Mononuclear cell (primary cell): ENCODE measurements at regions not wholly inside any gene's neighbourhood (a gene's known extent, or its start where the extent isn't known, plus 50 kb on each side); places are given as distances from the start of the nearest gene placed in this dataset.

ENCODE experiments used
- H3K27me3 ChIP-seq: 2 replicates; pipeline ENCODE4 v1.6.0; 2011; ENCODE audit warnings: low read length, control low read depth; ENCODE audit not compliant: insufficient read depth
- H3K4me1 ChIP-seq: 2 replicates; pipeline ENCODE4 v1.5.1; 2011; ENCODE audit warnings: mild to moderate bottlenecking, low read length, control low read depth; ENCODE audit not compliant: insufficient read depth
- H3K4me3 ChIP-seq: 2 replicates; pipeline ENCODE4 v1.5.1; 2011; ENCODE audit warnings: mild to moderate bottlenecking, low read length, moderate library complexity
- H3K9me3 ChIP-seq: 2 replicates; pipeline ENCODE4 v1.5.1; 2011; ENCODE audit warnings: low read depth, mild to moderate bottlenecking, control low read depth, low read length

- Histone ChIP-seq H3K4me3 (no peak overlapping the region), H3K9me3 (no peaks in the 10 kb centered on the region), H3K4me1 (no peaks in the 10 kb centered on the region), H3K27me3 (no peaks in the 10 kb centered on the region)
Observed at GRCh38 chr18:10188971-10189810, 265.2 kb upstream of the APCDD1 start.

- no peaks in the 10 kb centered on the region for H3K9me3 ChIP-seq
- no peaks in the 10 kb centered on the region for H3K4me1 ChIP-seq
- H3K4me3 ChIP-seq, result no peak overlapping the region
- no peaks in the 10 kb centered on the region for H3K27me3 ChIP-seq
Observed at GRCh38 chr18:10190564-10190963, 263.9 kb upstream of the APCDD1 start.

DNA sequence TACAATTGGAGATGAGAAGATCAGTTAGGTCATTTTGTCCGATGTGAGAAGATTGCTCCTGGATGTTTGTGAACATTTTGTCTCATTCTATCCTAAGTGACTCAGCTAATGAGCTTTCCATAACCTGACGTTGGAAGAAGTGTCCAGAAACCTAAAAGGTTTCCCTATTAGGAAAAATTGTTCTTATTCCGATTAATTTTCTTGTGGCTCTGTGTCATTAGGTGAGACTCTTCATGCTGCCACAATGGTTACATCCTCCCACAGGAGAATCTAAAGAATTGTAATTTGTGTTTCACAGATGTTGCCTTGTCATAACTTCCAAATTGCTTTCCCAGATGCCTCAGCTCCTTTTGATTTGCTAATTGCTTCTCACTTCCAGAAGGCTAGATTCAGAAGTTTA, 261.0 kb upstream of the APCDD1 start:
- Histone ChIP-seq H3K9me3 (no peaks in the 10 kb centered on the region), H3K27me3 (no peaks in the 10 kb centered on the region), H3K4me1 (no peaks in the 10 kb centered on the region), H3K4me3 (no peak overlapping the region)

DNA sequence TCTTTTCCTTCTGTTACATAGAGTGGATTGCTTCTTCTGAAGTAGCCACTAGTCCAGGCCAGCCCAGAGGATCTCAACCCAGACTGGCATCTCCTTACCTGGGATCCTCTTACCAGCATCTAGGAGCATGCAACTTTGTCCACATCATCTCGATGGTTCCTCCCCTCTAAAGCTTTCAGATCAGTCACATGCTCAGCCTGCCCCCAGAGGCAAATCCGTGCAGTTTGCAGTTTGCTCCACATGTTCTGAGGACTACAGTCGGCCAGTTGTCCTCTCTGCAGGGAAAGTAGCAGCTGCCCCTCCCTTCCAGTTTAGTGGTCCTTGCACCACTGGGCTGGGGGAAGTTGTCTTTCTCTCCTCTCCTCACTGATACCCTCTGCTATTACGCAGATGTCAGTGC, 259.8 kb upstream of the APCDD1 start:
- H3K4me1 ChIP-seq, result no peaks in the 10 kb centered on the region
- H3K9me3 ChIP-seq, result no peaks in the 10 kb centered on the region
- no peak overlapping the region for H3K4me3 ChIP-seq
- H3K27me3 ChIP-seq, result no peaks in the 10 kb centered on the region

DNA sequence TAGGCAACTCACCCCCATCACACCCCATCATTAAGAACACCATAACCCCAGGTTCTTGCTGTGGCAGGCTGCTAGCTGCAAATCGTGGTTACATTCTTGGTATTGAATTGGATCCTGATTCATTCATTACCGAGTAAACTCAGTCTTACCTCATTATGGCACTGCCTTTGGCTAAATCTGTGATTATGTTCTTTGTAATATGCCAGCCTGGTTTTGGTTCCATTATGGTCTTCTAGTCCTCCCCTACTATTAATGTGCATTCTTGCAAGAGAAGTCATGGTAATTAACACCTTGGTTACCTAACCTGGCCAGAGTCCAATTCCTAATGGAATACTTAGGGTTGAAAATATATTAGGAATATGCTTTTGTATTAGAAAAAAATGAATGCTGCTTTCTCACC, 258.9 kb upstream of the APCDD1 start:
- H3K4me1 ChIP-seq, result no peaks in the 10 kb centered on the region
- H3K9me3 ChIP-seq, result no peaks in the 10 kb centered on the region
- no peak overlapping the region for H3K4me3 ChIP-seq
- no peaks in the 10 kb centered on the region for H3K27me3 ChIP-seq

DNA sequence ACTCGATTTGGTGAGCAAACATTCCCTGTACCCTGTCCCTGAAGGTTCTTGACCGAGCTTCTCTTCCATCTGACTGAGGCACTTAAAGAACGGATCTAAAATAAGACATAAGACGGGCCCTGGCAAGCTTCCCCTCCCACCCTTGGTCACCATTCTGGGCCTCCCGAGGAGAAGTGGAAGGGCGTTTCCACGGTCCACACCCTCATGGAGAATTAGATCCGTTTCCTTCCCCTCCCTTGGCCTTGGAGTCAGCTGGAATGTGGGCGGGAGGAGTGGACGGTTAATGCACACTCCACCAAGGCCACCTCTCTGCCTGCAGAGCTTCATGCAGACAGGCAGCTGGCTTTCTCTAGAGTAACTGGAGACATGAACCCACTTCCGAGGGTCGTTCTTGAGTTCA, 257.3 kb upstream of the APCDD1 start:
- Histone ChIP-seq H3K4me3 (no peak overlapping the region), H3K4me1 (peaks cover 11% of the 10 kb centered on the region), H3K9me3 (no peaks in the 10 kb centered on the region), H3K27me3 (no peaks in the 10 kb centered on the region)

- H3K4me3 ChIP-seq, result no peak overlapping the region
- peaks cover 13% of the 10 kb centered on the region for H3K4me1 ChIP-seq
- no peaks in the 10 kb centered on the region for H3K27me3 ChIP-seq
- no peaks in the 10 kb centered on the region for H3K9me3 ChIP-seq
Observed at GRCh38 chr18:10201226-10201625, 253.2 kb upstream of the APCDD1 start.

DNA sequence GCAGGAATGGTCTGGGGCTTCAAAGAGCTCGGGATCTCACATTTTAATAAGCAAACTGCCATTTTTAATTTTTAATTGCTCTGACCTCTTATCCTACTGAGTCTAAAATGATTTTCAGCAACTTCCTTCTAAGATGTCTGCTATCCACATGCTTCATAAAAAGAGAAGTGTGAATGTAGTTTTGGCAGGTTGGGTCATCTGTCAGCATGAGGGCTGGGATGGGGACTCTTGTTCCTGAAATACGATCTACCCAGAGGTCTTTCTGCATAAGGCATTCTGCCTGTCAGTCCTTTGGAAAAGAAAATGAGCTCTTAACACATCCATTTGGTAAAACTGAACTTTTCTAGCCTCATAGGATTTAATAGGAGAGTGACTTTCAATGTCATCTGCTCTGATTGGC, 252.8 kb upstream of the APCDD1 start:
- no peaks in the 10 kb centered on the region for H3K27me3 ChIP-seq
- H3K9me3 ChIP-seq, result no peaks in the 10 kb centered on the region
- no peak overlapping the region for H3K4me3 ChIP-seq
- peaks cover 13% of the 10 kb centered on the region for H3K4me1 ChIP-seq

DNA sequence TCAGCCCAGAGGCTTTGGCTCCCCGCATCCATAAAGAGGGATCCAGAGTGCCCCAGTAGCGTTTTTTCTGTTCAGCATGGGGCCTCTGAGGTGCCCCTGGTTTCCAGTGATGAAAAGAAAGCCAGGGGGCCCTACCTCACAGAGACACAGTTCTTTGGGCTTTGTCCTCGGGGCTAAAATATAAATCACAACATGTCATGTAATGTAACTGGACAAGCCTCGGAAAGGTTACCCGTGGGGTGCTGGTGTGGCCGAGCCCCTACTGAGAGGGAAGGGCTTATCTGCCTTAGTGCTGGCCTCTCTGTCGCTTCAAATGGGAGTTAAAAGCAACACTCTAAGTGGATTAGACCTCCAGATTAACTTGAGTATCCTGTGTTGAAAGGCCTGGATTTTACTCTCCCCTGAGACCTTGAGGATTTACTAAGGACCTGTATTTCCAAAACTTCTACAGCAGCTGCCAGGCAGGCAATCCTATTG, 251.6 kb upstream of the APCDD1 start:
- Histone ChIP-seq H3K4me3 (no peak overlapping the region), H3K27me3 (no peaks in the 10 kb centered on the region), H3K4me1 (peaks cover 15% of the 10 kb centered on the region), H3K9me3 (no peaks in the 10 kb centered on the region)

- Histone ChIP-seq H3K4me3 (no peak overlapping the region), H3K9me3 (no peaks in the 10 kb centered on the region), H3K4me1 (peaks cover 21% of the 10 kb centered on the region)
Observed at GRCh38 chr18:10205151-10205550, 249.3 kb upstream of the APCDD1 start.

DNA sequence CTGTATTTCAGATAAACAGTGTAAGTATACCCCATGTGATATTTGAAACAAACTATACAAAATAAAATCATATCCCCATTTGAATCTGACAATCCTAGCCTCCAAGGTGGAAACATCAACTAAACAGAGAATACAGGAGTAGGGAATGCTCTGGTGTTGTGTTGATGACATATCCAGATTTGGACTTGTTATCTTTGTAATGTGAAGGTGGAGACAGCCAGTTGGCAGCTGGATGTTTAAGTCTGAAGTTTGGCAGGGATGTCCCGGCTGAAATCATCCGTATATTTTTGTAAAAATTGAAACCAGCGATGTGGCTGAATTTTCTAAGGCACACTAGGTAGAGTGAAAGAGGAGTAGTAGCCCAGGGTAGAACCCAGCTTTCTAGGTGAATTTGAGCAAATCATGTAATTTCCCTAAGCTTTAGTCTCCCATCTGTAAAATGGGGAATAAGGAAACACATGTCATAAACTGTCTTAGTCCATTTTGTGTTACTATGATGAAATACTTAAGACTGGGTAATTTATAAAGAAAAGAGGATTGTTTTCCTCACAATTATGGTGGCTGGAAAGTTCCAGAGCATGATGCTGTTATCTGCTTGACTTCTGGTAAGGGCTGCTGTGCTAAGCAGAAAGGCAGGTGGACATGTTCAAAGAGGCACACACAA, 246.6 kb upstream of the APCDD1 start:
- H3K27me3 ChIP-seq, result no peaks in the 10 kb centered on the region
- H3K4me1 ChIP-seq, result peaks cover 8% of the 10 kb centered on the region
- no peak overlapping the region for H3K4me3 ChIP-seq
- H3K9me3 ChIP-seq, result no peaks in the 10 kb centered on the region

More at GRCh38 chr18:10205151-10205550, 249.3 kb upstream of the APCDD1 start:
- H3K27me3 ChIP-seq, result no peaks in the 10 kb centered on the region

DNA sequence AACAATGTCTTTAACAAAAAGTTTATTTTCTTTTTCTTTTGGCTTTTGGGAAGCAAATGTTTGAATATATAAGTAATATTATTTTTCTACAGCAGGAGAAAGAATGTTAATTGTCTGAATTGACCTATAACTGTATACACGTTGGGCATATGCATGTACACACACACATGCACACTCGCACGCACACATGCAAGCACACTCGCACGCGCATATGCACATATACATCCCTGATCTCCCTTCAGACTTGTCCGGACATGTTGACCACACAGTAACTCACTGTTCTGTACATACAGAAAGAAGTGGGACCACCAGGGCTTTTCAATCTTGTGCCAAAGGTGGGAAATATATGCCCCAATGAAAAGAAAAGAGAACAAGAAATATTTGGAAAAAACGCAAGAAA, 245.1 kb upstream of the APCDD1 start:
- Histone ChIP-seq H3K27me3 (no peaks in the 10 kb centered on the region), H3K4me1 (peaks cover 13% of the 10 kb centered on the region), H3K4me3 (no peak overlapping the region), H3K9me3 (no peaks in the 10 kb centered on the region)

DNA sequence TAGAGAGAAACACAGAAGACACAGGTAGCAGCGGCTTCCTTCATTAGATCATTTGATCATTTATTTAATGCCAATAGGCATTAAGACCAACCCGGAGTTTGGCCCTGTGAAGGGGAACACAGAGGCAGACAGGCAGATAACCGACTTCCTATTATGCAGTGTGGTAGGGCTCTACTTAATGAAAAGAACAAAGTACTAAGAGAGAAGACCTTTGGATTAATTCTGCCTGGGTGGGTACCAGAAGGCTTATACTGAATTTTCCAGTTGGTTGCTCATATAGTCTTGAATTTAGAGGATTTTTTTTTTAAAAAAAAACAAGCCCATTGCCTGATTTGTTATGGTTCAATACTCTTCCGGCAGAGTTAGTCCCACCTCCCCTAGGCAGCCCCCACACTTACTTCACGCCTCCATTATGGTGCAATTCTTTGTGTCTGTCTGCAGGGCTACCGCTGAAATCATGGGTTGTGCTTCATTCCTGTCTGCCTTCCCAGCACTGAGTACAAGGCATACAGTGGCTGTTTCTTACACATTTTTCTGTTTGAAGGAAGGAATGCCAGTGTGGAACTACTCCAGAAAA, 244.3 kb upstream of the APCDD1 start:
- Histone ChIP-seq H3K4me1 (peaks cover 22% of the 10 kb centered on the region), H3K27me3 (no peaks in the 10 kb centered on the region)

DNA sequence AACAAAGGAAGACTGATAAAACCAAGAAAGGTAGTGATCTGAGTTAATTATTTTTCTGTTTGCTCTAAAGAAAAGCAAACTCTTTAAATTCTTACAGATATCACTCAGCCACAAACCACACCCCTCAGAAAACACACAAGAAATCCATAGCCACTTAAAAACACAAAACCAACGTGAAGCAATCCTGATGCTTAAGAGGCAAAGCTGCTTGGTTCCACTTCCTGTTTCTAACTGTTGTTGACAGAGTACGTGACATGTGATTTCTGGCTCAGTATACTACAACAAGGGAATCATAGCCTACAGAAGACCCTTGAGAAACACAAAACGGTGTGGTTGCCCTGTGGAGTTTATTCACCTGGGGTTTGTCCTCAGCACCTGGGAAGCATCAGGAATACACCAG, 240.9 kb upstream of the APCDD1 start:
- no peaks in the 10 kb centered on the region for H3K27me3 ChIP-seq
- H3K9me3 ChIP-seq, result no peaks in the 10 kb centered on the region
- no peak overlapping the region for H3K4me3 ChIP-seq
- H3K4me1 ChIP-seq, result peaks cover 21% of the 10 kb centered on the region

More for the DNA sequence above, 244.3 kb upstream of the APCDD1 start:
- Histone ChIP-seq H3K9me3 (no peaks in the 10 kb centered on the region), H3K4me3 (no peak overlapping the region)

- Histone ChIP-seq H3K27me3 (no peaks in the 10 kb centered on the region), H3K4me3 (no peak overlapping the region), H3K4me1 (peaks cover 21% of the 10 kb centered on the region), H3K9me3 (no peaks in the 10 kb centered on the region)
Observed at GRCh38 chr18:10215446-10215845, 239.0 kb upstream of the APCDD1 start.
